Fibroblast of pulmonary artery (primary cell): ENCODE measurements at regions not wholly inside any gene's neighbourhood (a gene's known extent, or its start where the extent isn't known, plus 50 kb on each side); places are given as distances from the start of the nearest gene placed in this dataset.

Source experiments
- DNase-seq: peaks from one replicate; pipeline ENCODE4 v3.0.0-alpha.2; 2010; ENCODE audit warnings: low read depth
- H3K4me3 ChIP-seq: replicated peaks from 2 replicates; pipeline ENCODE4 v1.5.1; 2011; ENCODE audit warnings: low read depth, mild to moderate bottlenecking, control low read depth, low read length, moderate library complexity
- TF ChIP-seq, protein P1 (sequence below): IDR thresholded peaks from 2 replicates; pipeline ENCODE4 v1.5.1; 2011; ENCODE audit warnings: mild to moderate bottlenecking, control low read depth, low read length, inconsistent platforms; ENCODE audit errors: missing control alignments

DNA sequence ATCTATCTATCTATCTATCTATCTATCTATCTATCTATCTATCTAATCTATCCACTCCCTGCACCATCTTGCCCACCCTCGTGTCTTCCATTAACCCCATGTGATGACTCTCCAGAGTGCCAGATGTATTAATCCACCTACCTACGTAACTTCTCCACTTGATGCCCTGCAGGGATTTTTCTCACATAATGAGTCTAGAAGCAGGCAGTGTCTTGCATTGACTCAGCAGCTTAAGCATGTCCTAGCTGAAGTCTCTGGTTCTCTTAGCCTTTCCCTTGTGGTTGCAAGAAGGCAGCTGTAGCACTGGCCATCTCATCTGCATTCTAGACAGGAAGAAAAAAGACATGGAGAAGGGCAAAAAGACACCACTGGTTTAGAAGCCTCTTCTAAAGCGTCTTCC is 96.7 kb upstream of the ALDH1B1 start:
- H3K4me3 ChIP-seq: no peak overlapping the region
- DNase-seq: no peak
- TF ChIP-seq, protein P1, sequence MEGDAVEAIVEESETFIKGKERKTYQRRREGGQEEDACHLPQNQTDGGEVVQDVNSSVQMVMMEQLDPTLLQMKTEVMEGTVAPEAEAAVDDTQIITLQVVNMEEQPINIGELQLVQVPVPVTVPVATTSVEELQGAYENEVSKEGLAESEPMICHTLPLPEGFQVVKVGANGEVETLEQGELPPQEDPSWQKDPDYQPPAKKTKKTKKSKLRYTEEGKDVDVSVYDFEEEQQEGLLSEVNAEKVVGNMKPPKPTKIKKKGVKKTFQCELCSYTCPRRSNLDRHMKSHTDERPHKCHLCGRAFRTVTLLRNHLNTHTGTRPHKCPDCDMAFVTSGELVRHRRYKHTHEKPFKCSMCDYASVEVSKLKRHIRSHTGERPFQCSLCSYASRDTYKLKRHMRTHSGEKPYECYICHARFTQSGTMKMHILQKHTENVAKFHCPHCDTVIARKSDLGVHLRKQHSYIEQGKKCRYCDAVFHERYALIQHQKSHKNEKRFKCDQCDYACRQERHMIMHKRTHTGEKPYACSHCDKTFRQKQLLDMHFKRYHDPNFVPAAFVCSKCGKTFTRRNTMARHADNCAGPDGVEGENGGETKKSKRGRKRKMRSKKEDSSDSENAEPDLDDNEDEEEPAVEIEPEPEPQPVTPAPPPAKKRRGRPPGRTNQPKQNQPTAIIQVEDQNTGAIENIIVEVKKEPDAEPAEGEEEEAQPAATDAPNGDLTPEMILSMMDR: no peak

DNA sequence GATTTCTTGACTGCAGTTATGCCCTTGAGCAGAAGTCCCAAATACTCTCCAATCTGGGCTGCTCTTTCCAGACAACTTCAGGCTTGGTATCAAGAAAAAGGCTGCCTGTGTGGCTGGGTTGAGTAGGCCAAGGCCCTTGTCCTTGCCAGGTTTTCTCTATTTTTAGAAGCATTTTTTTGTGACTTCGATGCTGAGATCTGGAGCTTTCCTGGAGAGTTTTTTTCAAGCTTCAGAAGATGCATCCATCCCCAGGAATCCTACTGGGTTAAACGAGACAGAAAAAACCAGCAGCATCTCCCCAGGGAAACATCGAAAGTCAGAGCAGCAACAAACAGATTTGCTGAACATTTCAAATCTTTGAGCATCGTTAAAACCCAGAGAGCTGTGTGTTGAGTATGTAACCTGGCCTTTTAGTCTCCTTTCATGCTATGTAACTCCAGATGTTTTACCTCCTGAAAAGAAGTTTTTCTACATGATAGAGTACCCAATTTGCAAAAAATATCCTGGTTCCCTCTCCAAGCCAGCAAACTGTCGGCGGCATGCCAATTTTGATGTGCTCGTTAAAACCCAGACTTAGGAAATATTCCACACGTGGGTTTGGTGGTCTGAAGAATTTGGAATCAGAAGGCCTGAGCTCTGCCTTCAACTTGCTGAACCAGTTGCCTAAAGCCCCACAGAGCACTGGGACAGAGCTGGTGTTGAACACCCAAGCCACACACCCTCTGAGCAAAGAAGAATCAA is 98.1 kb upstream of the ALDH1B1 start:
- no peak overlapping the region for H3K4me3 ChIP-seq
- TF ChIP-seq, protein P1: no peak
- DNase-seq: no peak

DNA sequence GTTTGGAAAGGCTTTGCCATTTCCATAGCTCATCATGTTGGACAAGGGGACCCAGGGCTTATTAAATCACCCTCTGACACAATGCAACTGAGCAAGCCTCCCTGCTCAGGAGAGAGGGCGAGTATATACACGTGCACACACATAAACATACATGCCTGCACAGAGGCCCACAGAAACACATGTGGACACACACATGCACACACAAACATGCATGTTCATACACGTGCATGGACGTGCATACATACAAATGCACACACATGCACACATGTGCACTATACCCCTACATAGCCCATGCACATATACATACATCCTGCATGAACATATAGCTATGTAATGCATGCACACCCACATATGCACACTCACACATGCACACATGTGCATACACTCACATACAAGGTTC is 99.5 kb upstream of the ALDH1B1 start:
- DNase-seq: no peak
- TF ChIP-seq, protein P1: no peak
- no peak overlapping the region for H3K4me3 ChIP-seq

DNA sequence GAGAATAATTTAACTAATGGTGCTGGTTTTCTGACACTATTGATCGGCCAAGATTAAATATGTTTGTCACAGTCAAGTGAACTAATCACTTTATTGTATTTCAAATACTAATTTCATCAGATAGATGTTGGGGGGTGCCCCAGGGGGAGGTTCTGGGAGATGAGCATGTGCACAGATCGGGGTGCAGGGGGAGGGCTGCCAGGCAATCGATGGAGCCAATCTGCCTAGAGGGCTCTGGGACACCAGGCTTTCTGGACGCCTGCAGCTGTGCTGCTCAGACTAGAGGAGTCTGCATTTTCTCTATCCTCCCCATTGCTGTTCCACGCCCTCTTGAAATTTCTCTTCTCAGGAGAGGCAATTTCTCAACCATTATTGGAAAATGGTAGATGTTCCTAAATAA is 100.0 kb upstream of the ALDH1B1 start:
- H3K4me3 ChIP-seq: no peak overlapping the region
- TF ChIP-seq, protein P1: no peak
- no peak for DNase-seq

DNA sequence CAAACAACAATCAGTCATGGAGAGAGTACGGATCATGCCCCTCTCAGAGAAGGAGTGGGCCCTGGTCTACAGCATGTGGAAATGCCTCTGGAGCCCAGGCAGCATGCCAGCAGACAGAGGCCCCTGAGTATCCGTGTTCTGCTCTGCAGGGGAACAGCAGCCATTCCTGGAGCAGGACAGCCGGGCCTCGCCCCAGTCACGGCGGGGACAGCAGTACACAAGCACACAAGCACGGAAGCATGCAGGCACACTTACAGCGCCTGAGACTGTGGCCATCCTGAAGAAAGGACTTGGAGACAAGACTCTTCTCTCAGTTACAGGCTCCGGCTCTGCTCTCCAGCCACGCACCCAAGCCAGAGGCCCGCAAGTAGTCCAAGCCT is 102.6 kb upstream of the ALDH1B1 start:
- no peak for DNase-seq
- no peak overlapping the region for H3K4me3 ChIP-seq
- TF ChIP-seq, protein P1: no peak

DNA sequence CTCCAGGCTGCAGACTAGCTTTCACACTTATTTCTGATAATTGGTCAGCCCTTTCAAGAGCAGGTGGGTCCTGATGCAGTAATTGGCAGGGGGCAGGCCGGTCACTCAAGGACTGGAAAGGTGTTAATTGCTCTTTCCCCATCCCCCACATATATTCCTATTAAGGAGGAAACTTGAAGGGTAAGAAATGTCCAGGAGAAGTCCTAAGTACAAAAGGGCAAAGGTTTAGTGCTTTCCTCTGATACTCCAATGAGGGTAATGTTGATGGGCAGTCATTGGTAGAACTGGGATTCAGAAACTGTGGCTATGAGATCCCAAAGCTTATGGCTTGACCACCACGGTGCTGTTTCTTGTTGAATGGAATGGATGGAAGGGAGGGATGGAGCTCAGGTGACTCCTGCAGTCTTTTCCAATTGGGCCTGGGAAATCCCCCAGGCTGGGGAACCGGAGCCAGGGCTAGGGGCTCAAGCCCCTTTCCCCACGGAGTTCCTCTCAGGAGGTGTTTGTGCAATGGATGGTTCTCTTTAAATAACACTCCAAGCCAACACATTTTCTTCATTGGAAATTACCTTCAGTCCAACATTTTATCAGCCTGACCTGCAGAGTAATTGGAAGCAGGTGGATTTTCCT is 103.2 kb upstream of the ALDH1B1 start:
- TF ChIP-seq, protein P1: no peak
- no peak overlapping the region for H3K4me3 ChIP-seq
- DNase-seq: no peak

DNA sequence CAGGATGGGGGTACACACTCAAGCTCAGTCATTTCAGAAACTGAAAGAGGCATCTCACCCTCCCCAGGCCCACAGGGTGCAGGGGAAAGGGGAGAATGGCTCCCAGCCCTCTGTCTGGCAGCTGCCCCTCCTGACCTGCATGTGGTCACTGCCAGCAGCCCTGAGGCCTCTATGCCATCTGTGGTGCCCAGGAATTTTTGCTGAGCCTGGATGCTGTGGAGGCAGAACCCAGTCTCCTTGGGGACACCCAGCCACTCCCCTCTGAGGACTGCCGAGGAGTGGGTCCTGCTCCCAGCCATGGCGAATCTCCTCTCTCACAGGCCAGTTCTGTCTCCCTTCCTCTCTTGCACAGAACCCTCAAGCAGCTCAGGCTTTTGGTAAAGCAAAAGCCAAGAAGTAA is 104.0 kb upstream of the ALDH1B1 start:
- H3K4me3 ChIP-seq: no peak overlapping the region
- TF ChIP-seq, protein P1: no peak

More for the DNA sequence above, 104.0 kb upstream of the ALDH1B1 start:
- no peak for DNase-seq
